Aorta (tissue), 5 donors: ENCODE measurements at regions not wholly inside any gene's neighbourhood (a gene's known extent, or its start where the extent isn't known, plus 50 kb on each side); places are given as distances from the start of the nearest gene placed in this dataset.

Experiments
- ATAC-seq: fragments of 200-7000 bp; cut with Tn5 transposase; one replicate; pipeline ENCODE4 v1.9.1; 2022; ENCODE audit warnings: moderate library complexity; ENCODE audit not compliant: low FRiP score
- DNase-seq, 2 donors: peaks; one replicate each; pipeline ENCODE4 v3.0.0-alpha.2; 2020
- H3K27ac ChIP-seq, 2 donors: one replicate each; pipeline ENCODE4 v1.5.1; 2013; ENCODE audit warnings: low read length in 2 of 2, mild to moderate bottlenecking in 2 of 2, moderate library complexity in 2 of 2, control low read depth in 1 of 2, inconsistent platforms in 1 of 2, low read depth in 1 of 2
- H3K27me3 ChIP-seq, 2 donors: one replicate each; pipeline ENCODE4 v1.6.1; 2013; ENCODE audit warnings: control low read depth in 1 of 2, low read length in 1 of 2, mild to moderate bottlenecking in 1 of 2, moderate library complexity in 1 of 2; ENCODE audit not compliant: insufficient read depth in 2 of 2, control insufficient read depth in 1 of 2
- H3K36me3 ChIP-seq, 2 donors: one replicate each; pipeline ENCODE4 v1.6.1; 2013; ENCODE audit warnings: control low read depth in 1 of 2, low read length in 1 of 2, mild to moderate bottlenecking in 1 of 2; ENCODE audit not compliant: insufficient read depth in 2 of 2, control insufficient read depth in 1 of 2
- H3K4me1 ChIP-seq, 2 donors: one replicate each; pipeline ENCODE4 v1.6.1; 2013; ENCODE audit warnings: low read length in 2 of 2, control low read depth in 1 of 2, mild to moderate bottlenecking in 1 of 2, moderate library complexity in 1 of 2; ENCODE audit not compliant: insufficient read depth in 2 of 2, control insufficient read depth in 1 of 2
- H3K4me3 ChIP-seq, 2 donors: one replicate each; pipeline ENCODE4 v1.5.1; 2013; ENCODE audit warnings: low read length in 2 of 2, control low read depth in 1 of 2, mild to moderate bottlenecking in 1 of 2
- H3K9me3 ChIP-seq: one replicate; pipeline ENCODE4 v1.6.1; 2013; ENCODE audit warnings: mild to moderate bottlenecking, low read length; ENCODE audit not compliant: control insufficient read depth
- WGBS, 2 donors: extraction: QIAGEN DNeasy Blood & Tissue Kit; methylation state at CpG; one replicate each; pipeline ENCODE4 v1.1.7; 2013; 5-methylcytosine and 5-hydroxymethylcytosine counted together
- intact Hi-C, 2 donors: fragments of 100-400 bp; cut with DNase I; formaldehyde crosslinking; loops; one replicate each; pipeline versions ENCODE4 v1.14.2 to v1.15.0; 2022
- donor health status: healthy with polysubstance abuse.
- donor health status: Bipolar disorder and iron deficiency.
- donor health status: DM: no; HTN: no; CAD: no.
- donor health status: DM: no; HTN: no; CAD: no.
- donor health status: DM: yes; HTN: yes; CAD: no.

GRCh38 chr21:21605521-21605920, 607.3 kb downstream of the NCAM2 start:
- DNase-seq: no peak
- Histone ChIP-seq H3K4me1 (no peaks in the 10 kb centered on the region), H3K27ac (no peak overlapping the region), H3K36me3 (no peaks in the 10 kb centered on the region), H3K4me3 (no peak overlapping the region), H3K9me3 (no peaks in the 10 kb centered on the region), H3K27me3 (no peaks in the 10 kb centered on the region)
- intact Hi-C loops: no loop called here
- ATAC-seq: no peak

DNA sequence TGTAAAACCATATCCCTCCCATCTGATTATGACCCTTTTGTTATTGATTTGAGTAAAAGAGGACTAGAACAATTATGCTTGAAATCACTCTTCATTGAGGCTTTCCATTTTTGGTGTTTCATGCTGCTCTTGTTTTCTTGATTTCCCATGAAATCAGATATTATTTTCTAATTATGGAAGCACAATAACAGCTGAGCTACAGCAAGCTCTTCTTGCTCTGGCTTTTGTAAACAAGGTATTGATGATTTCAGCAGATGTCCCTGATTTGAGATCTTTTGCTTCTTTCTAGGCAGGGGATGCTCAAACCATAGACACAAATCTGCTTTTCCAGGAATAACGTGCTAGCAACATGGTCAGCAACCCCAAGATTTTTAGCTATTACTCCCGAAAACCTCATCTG, 607.8 kb downstream of the NCAM2 start:
- H3K4me1 ChIP-seq: no peaks in the 10 kb centered on the region
- no peaks in the 10 kb centered on the region for H3K27me3 ChIP-seq
- intact Hi-C loops: no loop called here
- no peak overlapping the region for H3K4me3 ChIP-seq
- H3K27ac ChIP-seq: no peak overlapping the region
- DNase-seq (no peak), ATAC-seq (no peak)
- H3K9me3 ChIP-seq: no peaks in the 10 kb centered on the region
- WGBS, 2 donors: 48 to 70% methylated on average over 2 of the region's 2 CpGs
- no peaks in the 10 kb centered on the region for H3K36me3 ChIP-seq

GRCh38 chr21:21612466-21612865, 614.3 kb downstream of the NCAM2 start:
- WGBS, 2 donors: 55 to 62% methylated on average over 3 of the region's 3 CpGs
- Histone ChIP-seq H3K4me3 (no peak overlapping the region), H3K36me3 (no peaks in the 10 kb centered on the region), H3K9me3 (no peaks in the 10 kb centered on the region), H3K4me1 (no peaks in the 10 kb centered on the region), H3K27me3 (peaks cover 0 to 2% of the 10 kb centered on the region in 2 donors), H3K27ac (no peak overlapping the region)
- ATAC-seq (no peak), DNase-seq (no peak)
- intact Hi-C loops: no loop called here

DNA sequence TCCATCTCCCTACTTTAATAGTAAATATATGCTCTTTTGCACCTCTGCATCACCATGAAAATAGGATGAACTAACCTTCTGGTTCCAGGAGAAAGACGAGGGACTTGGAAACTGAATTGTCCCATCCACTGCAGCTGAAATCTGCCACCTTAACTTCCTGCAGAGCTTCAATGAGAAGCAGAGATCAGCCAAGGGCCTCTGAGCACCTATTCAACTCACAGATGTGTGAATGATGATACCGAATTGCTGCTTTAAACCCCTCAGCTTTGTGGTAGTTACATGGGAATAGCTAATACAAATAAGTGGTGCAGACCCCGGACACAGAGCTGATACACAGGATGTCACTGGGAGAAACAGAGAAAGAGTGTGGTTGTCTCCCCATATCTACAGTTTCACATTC, 616.8 kb downstream of the NCAM2 start:
- H3K4me1 ChIP-seq: no peaks in the 10 kb centered on the region
- no peaks in the 10 kb centered on the region for H3K36me3 ChIP-seq
- peaks cover 0 to 2% of the 10 kb centered on the region in 2 donors for H3K27me3 ChIP-seq
- H3K27ac ChIP-seq: no peak overlapping the region
- no peak overlapping the region for H3K4me3 ChIP-seq
- no peak for ATAC-seq
- 62 to 69% methylated on average over 3 of the region's 3 CpGs for WGBS, 2 donors
- intact Hi-C loops: no loop called here
- DNase-seq: no peak
- H3K9me3 ChIP-seq: no peaks in the 10 kb centered on the region

DNA sequence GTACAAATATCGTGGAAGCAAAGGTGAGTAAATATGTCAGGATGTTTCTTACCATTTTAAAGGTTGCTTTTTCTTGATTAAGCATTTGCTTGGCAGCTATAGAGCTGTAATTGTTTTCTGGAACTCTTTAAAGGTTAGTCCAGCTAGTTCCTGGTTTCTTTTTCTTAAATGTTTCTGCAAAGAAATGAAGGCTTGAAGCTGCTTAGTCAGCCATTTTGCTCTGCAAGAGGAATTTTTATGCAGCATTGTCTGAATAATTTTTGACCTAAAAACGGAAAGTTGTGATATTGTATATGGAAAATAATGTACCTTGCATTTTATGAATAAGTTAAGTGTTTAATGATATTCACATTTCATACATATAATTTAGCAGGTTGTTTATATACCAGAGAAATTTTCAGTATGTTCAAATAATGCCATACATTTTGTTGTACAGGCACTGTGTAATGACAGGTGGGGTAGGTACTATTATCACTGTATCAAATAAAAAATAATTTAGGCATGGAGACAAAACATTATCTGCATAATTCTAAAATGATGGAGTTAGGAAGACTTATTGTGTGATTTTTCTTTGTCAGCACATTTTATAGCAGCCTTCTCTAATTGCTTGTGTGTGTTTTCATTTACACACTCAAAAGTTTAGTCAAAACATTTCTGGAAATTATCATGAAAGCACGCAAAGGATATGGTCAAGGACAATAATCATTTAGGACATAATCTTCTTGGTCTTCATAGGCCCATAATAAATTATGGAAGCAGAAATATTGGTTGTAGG, 624.4 kb downstream of the NCAM2 start:
- no peak overlapping the region for H3K4me3 ChIP-seq
- H3K27me3 ChIP-seq: no peaks in the 10 kb centered on the region
- no peaks in the 10 kb centered on the region for H3K36me3 ChIP-seq
- no peak for DNase-seq
- no peaks in the 10 kb centered on the region for H3K9me3 ChIP-seq
- H3K27ac ChIP-seq: no peak overlapping the region
- 59 to 61% methylated on average over 3 of the region's 3 CpGs for WGBS, 2 donors
- no peaks in the 10 kb centered on the region for H3K4me1 ChIP-seq
- intact Hi-C loops: no loop called here
- no peak for ATAC-seq

- Histone ChIP-seq H3K27ac (no peak overlapping the region), H3K36me3 (no peaks in the 10 kb centered on the region), H3K9me3 (no peaks in the 10 kb centered on the region), H3K4me1 (no peaks in the 10 kb centered on the region), H3K4me3 (no peak overlapping the region), H3K27me3 (no peaks in the 10 kb centered on the region)
- ATAC-seq (no peak), DNase-seq (no peak)
- 59 to 60% methylated on average over 1 of the region's 1 CpG for WGBS, 2 donors
- intact Hi-C loops: no loop called here
These were observed 626.5 kb downstream of the NCAM2 start for GRCh38 chr21:21624674-21625073.

GRCh38 chr21:21631961-21632360, 633.8 kb downstream of the NCAM2 start:
- ATAC-seq (no peak), DNase-seq (peak in 1 of 2 donors; percentile 59)
- H3K4me3 ChIP-seq: no peak overlapping the region
- no peak overlapping the region for H3K27ac ChIP-seq
- H3K9me3 ChIP-seq: no peaks in the 10 kb centered on the region
- intact Hi-C loops: no loop called here
- H3K4me1 ChIP-seq: no peaks in the 10 kb centered on the region
- no peaks in the 10 kb centered on the region for H3K27me3 ChIP-seq
- H3K36me3 ChIP-seq: no peaks in the 10 kb centered on the region
- WGBS, 2 donors: 77 to 86% methylated on average over 5 of the region's 5 CpGs

DNA sequence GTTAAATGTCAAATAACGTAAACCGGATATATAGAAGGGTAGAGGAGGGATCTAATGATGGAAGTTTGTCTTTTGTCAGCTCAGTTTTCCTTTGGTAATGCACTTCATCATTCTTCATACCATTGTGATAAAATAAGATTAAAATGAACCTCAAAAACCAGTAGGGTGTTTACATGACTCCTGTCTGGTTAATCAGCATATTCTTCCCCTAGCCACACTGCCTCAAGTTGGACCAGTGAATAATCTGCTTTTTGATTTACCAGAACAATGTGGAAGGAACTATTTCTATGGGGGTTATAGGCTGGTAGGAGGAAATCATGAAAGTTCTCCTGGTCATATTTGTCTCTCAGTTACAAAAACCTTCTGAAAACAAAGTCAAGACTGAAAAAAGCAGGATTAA, 634.7 kb downstream of the NCAM2 start:
- intact Hi-C loops: no loop called here
- no peak for DNase-seq
- Histone ChIP-seq H3K4me3 (no peak overlapping the region), H3K27me3 (no peaks in the 10 kb centered on the region), H3K27ac (no peak overlapping the region), H3K4me1 (no peaks in the 10 kb centered on the region), H3K9me3 (no peaks in the 10 kb centered on the region), H3K36me3 (no peaks in the 10 kb centered on the region)
- ATAC-seq: no peak
- 80 to 84% methylated on average over 2 of the region's 2 CpGs for WGBS, 2 donors

- Histone ChIP-seq H3K9me3 (no peaks in the 10 kb centered on the region), H3K27me3 (no peaks in the 10 kb centered on the region), H3K4me3 (no peak overlapping the region), H3K27ac (no peak overlapping the region), H3K36me3 (no peaks in the 10 kb centered on the region), H3K4me1 (no peaks in the 10 kb centered on the region)
- no peak for DNase-seq
- intact Hi-C loops: no loop called here
- 40 to 50% methylated on average over 1 of the region's 1 CpG for WGBS, 2 donors
- no peak for ATAC-seq
These were observed 663.5 kb downstream of the NCAM2 start for GRCh38 chr21:21661741-21662140.
